H9 (cell line): ENCODE measurements at regions not wholly inside any gene's neighbourhood (a gene's known extent, or its start where the extent isn't known, plus 50 kb on each side); places are given as distances from the start of the nearest gene placed in this dataset.

Source experiments
- DNase-seq: peaks from one replicate; pipeline ENCODE4 v3.0.0-alpha.2; 2017
- H2AFZ ChIP-seq: one replicate; pipeline ENCODE4 v1.6.1; 2013; ENCODE audit warnings: mild to moderate bottlenecking, low read length, control low read depth, moderate library complexity
- H2AK5ac ChIP-seq: 2 replicates; pipeline ENCODE4 v1.6.1; 2013; ENCODE audit warnings: low read length, control low read depth, mixed read lengths; ENCODE audit not compliant: insufficient read length
- H2BK120ac ChIP-seq: one replicate; pipeline ENCODE4 v1.6.1; 2013; ENCODE audit warnings: low read depth, mild to moderate bottlenecking, low read length, control low read depth, inconsistent platforms; ENCODE audit not compliant: poor library complexity, severe bottlenecking
- H2BK12ac ChIP-seq: 2 replicates; pipeline ENCODE4 v1.6.1; 2013; ENCODE audit warnings: low read length, control low read depth, mixed read lengths, low read depth; ENCODE audit not compliant: insufficient read length
- H2BK15ac ChIP-seq: 2 replicates; pipeline ENCODE4 v1.6.1; 2013; ENCODE audit warnings: low read depth, low read length, control low read depth
- H2BK20ac ChIP-seq: one replicate; pipeline ENCODE4 v1.6.1; 2013; ENCODE audit warnings: low read depth, mild to moderate bottlenecking, low read length, control low read depth, inconsistent platforms; ENCODE audit not compliant: poor library complexity, severe bottlenecking
- H2BK5ac ChIP-seq: 2 replicates; pipeline ENCODE4 v1.6.1; 2013; ENCODE audit warnings: low read length, control low read depth, mixed read lengths; ENCODE audit not compliant: insufficient read length
- H3K14ac ChIP-seq: 2 replicates; pipeline ENCODE4 v1.6.1; 2013; ENCODE audit warnings: low read length, control low read depth; ENCODE audit not compliant: insufficient read depth
- H3K18ac ChIP-seq: 2 replicates; pipeline ENCODE4 v1.6.1; 2013; ENCODE audit warnings: low read depth, mild to moderate bottlenecking, mixed read lengths, low read length, control low read depth; ENCODE audit not compliant: insufficient read length
- H3K23ac ChIP-seq: 2 replicates; pipeline ENCODE4 v1.6.1; 2013; ENCODE audit warnings: low read length, control low read depth, mixed read lengths, low read depth; ENCODE audit not compliant: insufficient read length
- H3K23me2 ChIP-seq: 2 replicates; pipeline ENCODE4 v1.6.1; 2013; ENCODE audit warnings: low read depth, mild to moderate bottlenecking, mixed read lengths, low read length, control low read depth; ENCODE audit not compliant: insufficient read length, poor library complexity, severe bottlenecking
- H3K27ac ChIP-seq: 2 replicates; pipeline ENCODE4 v1.5.1; 2013; ENCODE audit warnings: low read length, control low read depth, mixed read lengths, low read depth; ENCODE audit not compliant: insufficient read length
- H3K27me3 ChIP-seq: 2 replicates; pipeline ENCODE4 v1.6.1; 2013; ENCODE audit warnings: low read length, control low read depth, inconsistent platforms; ENCODE audit not compliant: insufficient read depth
- H3K4ac ChIP-seq: 2 replicates; pipeline ENCODE4 v1.6.1; 2013; ENCODE audit warnings: low read depth, mild to moderate bottlenecking, control low read depth, inconsistent platforms, low read length, moderate library complexity
- H3K4me1 ChIP-seq: 2 replicates; pipeline ENCODE4 v1.6.1; 2013; ENCODE audit warnings: low read length, control low read depth, inconsistent platforms; ENCODE audit not compliant: insufficient read depth
- H3K4me2 ChIP-seq: 2 replicates; pipeline ENCODE4 v1.6.1; 2013; ENCODE audit warnings: low read length, control low read depth, mixed read lengths; ENCODE audit not compliant: insufficient read length, insufficient read depth
- H3K56ac ChIP-seq: 2 replicates; pipeline ENCODE4 v1.6.1; 2013; ENCODE audit warnings: low read depth, mild to moderate bottlenecking, mixed read lengths, low read length, control low read depth; ENCODE audit not compliant: insufficient read length
- H3K79me1 ChIP-seq: 2 replicates; pipeline ENCODE4 v1.6.1; 2013; ENCODE audit warnings: low read depth, mild to moderate bottlenecking, moderate library complexity, low read length, control low read depth, inconsistent platforms; ENCODE audit not compliant: insufficient read depth, poor library complexity, severe bottlenecking
- H3K79me2 ChIP-seq: 2 replicates; pipeline ENCODE4 v1.6.1; 2013; ENCODE audit warnings: low read length, control low read depth, inconsistent platforms; ENCODE audit not compliant: insufficient read depth
- H3K9ac ChIP-seq: 2 replicates; pipeline ENCODE4 v1.6.1; 2013; ENCODE audit warnings: low read length, control low read depth, mixed read lengths; ENCODE audit not compliant: insufficient read length; ENCODE audit errors: extremely low read depth
- H3K9me3 ChIP-seq: one replicate; pipeline ENCODE4 v1.6.1; 2013; ENCODE audit warnings: low read depth, low read length, inconsistent platforms; ENCODE audit not compliant: control insufficient read depth
- H3T11ph ChIP-seq: one replicate; pipeline ENCODE4 v1.6.1; 2013; ENCODE audit warnings: mild to moderate bottlenecking, low read length, control low read depth, inconsistent platforms
- H4K20me1 ChIP-seq: one replicate; pipeline ENCODE4 v1.6.1; 2013; ENCODE audit not compliant: control insufficient read depth, insufficient read length, insufficient read depth
- H4K5ac ChIP-seq: 2 replicates; pipeline ENCODE4 v1.6.1; 2013; ENCODE audit warnings: low read depth, mild to moderate bottlenecking, mixed read lengths, low read length, control low read depth; ENCODE audit not compliant: insufficient read length
- H4K8ac ChIP-seq: replicated peaks from 2 replicates; pipeline ENCODE4 v1.6.1; 2013; ENCODE audit warnings: low read length, control low read depth, mixed read lengths, low read depth; ENCODE audit not compliant: insufficient read length
- H4K91ac ChIP-seq: 2 replicates; pipeline ENCODE4 v1.6.1; 2013; ENCODE audit warnings: low read depth, mild to moderate bottlenecking, moderate library complexity, mixed read lengths, low read length, control low read depth; ENCODE audit not compliant: insufficient read length
- H3K27ac Mint-ChIP-seq, 3 experiments: 2 replicates in 2 of 3; 3 replicates in 1 of 3; pipeline ENCODE4 v1.8.0; 2020 to 2021; ENCODE audit warnings: mixed read lengths in 3 of 3, mild to moderate bottlenecking in 1 of 3, moderate library complexity in 1 of 3
- H3K27me3 Mint-ChIP-seq: 2 replicates; pipeline ENCODE4 v1.8.0; 2021; ENCODE audit warnings: low read depth, mild to moderate bottlenecking, moderate library complexity, mixed read lengths
- H3K36me3 Mint-ChIP-seq, 3 experiments: 2 replicates in 2 of 3; 3 replicates in 1 of 3; pipeline ENCODE4 v1.8.0; 2020 to 2021; ENCODE audit warnings: low read depth in 3 of 3, mixed read lengths in 3 of 3; ENCODE audit not compliant: insufficient read depth in 1 of 3
- H3K4me1 Mint-ChIP-seq, 2 experiments: 2 replicates each; pipeline ENCODE4 v1.8.0; 2020; ENCODE audit warnings: mixed read lengths in 2 of 2
- H3K4me3 Mint-ChIP-seq, 2 experiments: 2 replicates in 1 of 2; 3 replicates in 1 of 2; pipeline ENCODE4 v1.8.0; 2020 to 2021; ENCODE audit warnings: mild to moderate bottlenecking in 2 of 2, mixed read lengths in 2 of 2, moderate library complexity in 1 of 2
- H3K9me3 Mint-ChIP-seq, 2 experiments: 2 replicates in 1 of 2; 3 replicates in 1 of 2; pipeline ENCODE4 v1.8.0; 2020; ENCODE audit warnings: mild to moderate bottlenecking in 2 of 2, mixed read lengths in 2 of 2, moderate library complexity in 1 of 2
- WGBS: extraction: QIAGEN DNeasy Blood & Tissue Kit; methylation state at CpG from one replicate; pipeline ENCODE4 v1.1.7; 2013; ENCODE audit warnings: missing lambda C conversion rate, low lambda C conversion rate, mixed read lengths; ENCODE audit not compliant: insufficient read length; ENCODE audit errors: extremely low coverage; 5-methylcytosine and 5-hydroxymethylcytosine counted together
- TF ChIP-seq, protein P1 (sequence below): fragments of 200-600 bp; sonication (generic); conservative IDR thresholded peaks from 3 replicates; pipeline ENCODE4 v1.8.0; 2021; ENCODE audit warnings: antibody characterized with exemption, mild to moderate bottlenecking

DNA sequence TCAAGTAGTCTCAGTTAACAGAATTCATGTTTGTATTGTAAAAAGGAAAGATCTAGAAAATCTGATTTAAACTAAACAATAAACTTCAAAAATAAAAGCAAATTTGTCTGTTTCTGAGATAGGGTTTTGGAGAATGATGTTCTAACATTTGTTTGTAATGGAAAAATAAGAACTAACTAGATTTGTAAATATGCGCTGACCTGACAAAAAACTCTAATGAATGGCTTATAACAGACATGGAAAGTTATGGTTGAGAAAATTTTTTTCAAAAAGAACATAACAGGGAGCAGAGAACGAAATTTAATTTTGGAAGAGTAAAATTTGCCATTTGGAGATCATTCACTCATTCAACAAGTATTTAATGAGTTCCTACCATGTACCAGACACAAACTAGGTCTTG, 179.0 kb upstream of the TARS1 start:
- Mint-ChIP-seq H3K36me3 (peaks cover 0 to 10% (median 1%) of the 10 kb centered on the region in 3 experiments; a peak in 2 of 7 replicates), H3K27ac (no peak overlapping the region), H3K27me3 (no peaks in the 10 kb centered on the region), H3K4me1 (no peaks in the 10 kb centered on the region), H3K4me3 (no peak overlapping the region), H3K9me3 (peaks cover 17 to 23% of the 10 kb centered on the region in 2 experiments)
- Histone ChIP-seq H3K79me1 (no peaks in the 10 kb centered on the region), H3T11ph (no peak overlapping the region), H2BK120ac (no peak overlapping the region), H2AFZ (no peak overlapping the region), H4K20me1 (no peaks in the 10 kb centered on the region), H3K27ac (no peak overlapping the region), H3K27me3 (no peaks in the 10 kb centered on the region), H3K23me2 (no peaks in the 10 kb centered on the region), H4K91ac (no peak overlapping the region), H2AK5ac (no peak overlapping the region), H3K4me2 (no peak overlapping the region), H3K9me3 (no peaks in the 10 kb centered on the region), H3K56ac (no peak overlapping the region), H4K5ac (no peak overlapping the region), H2BK15ac (no peak overlapping the region), H3K79me2 (no peaks in the 10 kb centered on the region), H4K8ac (no peak overlapping the region), H2BK5ac (no peak overlapping the region), H3K4me1 (no peaks in the 10 kb centered on the region), H2BK12ac (no peak overlapping the region), H3K23ac (no peak overlapping the region), H2BK20ac (no peak overlapping the region), H3K9ac (no peak overlapping the region), H3K18ac (no peak overlapping the region), H3K14ac (no peak overlapping the region), H3K4ac (no peak overlapping the region)
- WGBS = no CpG with 5 or more reads among the region's 2 CpGs
- no peak for DNase-seq
- TF ChIP-seq, protein P1, sequence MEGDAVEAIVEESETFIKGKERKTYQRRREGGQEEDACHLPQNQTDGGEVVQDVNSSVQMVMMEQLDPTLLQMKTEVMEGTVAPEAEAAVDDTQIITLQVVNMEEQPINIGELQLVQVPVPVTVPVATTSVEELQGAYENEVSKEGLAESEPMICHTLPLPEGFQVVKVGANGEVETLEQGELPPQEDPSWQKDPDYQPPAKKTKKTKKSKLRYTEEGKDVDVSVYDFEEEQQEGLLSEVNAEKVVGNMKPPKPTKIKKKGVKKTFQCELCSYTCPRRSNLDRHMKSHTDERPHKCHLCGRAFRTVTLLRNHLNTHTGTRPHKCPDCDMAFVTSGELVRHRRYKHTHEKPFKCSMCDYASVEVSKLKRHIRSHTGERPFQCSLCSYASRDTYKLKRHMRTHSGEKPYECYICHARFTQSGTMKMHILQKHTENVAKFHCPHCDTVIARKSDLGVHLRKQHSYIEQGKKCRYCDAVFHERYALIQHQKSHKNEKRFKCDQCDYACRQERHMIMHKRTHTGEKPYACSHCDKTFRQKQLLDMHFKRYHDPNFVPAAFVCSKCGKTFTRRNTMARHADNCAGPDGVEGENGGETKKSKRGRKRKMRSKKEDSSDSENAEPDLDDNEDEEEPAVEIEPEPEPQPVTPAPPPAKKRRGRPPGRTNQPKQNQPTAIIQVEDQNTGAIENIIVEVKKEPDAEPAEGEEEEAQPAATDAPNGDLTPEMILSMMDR = no peak
